Epithelial cell of esophagus (primary cell): ENCODE measurements at regions not wholly inside any gene's neighbourhood (a gene's known extent, or its start where the extent isn't known, plus 50 kb on each side); places are given as distances from the start of the nearest gene placed in this dataset.
"Not testable (repeated sequence)": the region's sequence is repeated elsewhere in the genome, so short reads cannot be mapped to it uniquely, and the experiment has no call there.

Experiments used
- DNase-seq: peaks from one replicate; pipeline ENCODE4 v3.0.0; 2010; ENCODE audit warnings: low read depth
- H3K4me3 ChIP-seq: 2 replicates; pipeline ENCODE4 v1.5.1; 2011; ENCODE audit warnings: mild to moderate bottlenecking, low read length, control low read depth
- CTCF ChIP-seq: IDR thresholded peaks from 2 replicates; pipeline ENCODE4 v1.5.1; 2011; ENCODE audit warnings: low read depth, mild to moderate bottlenecking, low read length, control low read depth, inconsistent platforms; ENCODE audit not compliant: insufficient read depth; ENCODE audit errors: missing control alignments

- peak; percentile 30 for DNase-seq
- TF ChIP-seq CTCF, result no peak
- no peak overlapping the region for H3K4me3 ChIP-seq
Measured at GRCh38 chr5:97276474-97277120, 93.5 kb upstream of the RIOK2 start.

GRCh38 chr5:97281257-97281656 lies 98.2 kb upstream of the RIOK2 start:
- H3K4me3 ChIP-seq, result no peak overlapping the region
- DNase-seq, result no peak
- no peak for TF ChIP-seq CTCF

- H3K4me3 ChIP-seq, result no peak overlapping the region
- TF ChIP-seq CTCF, result peak; percentile 44
- DNase-seq, result peak; percentile 37
Measured at GRCh38 chr5:97297063-97297703, 114.1 kb upstream of the RIOK2 start.

- H3K4me3 ChIP-seq, result no peak overlapping the region
- DNase-seq, result peak; percentile 4
- no peak for TF ChIP-seq CTCF
Measured at GRCh38 chr5:97297704-97298091, 114.7 kb upstream of the RIOK2 start.

- DNase-seq, H3K4me3 ChIP-seq: not testable (repeated sequence)
Measured at GRCh38 chr5:97301181-97301580, 118.1 kb upstream of the RIOK2 start.

GRCh38 chr5:97338729-97339128 lies 155.7 kb upstream of the RIOK2 start:
- no peak for TF ChIP-seq CTCF
- peak; percentile 3 for DNase-seq
- H3K4me3 ChIP-seq, result no peak overlapping the region

- no peak for DNase-seq
- TF ChIP-seq CTCF, result no peak
- H3K4me3 ChIP-seq, result no peak overlapping the region
Measured at GRCh38 chr5:97355775-97356174, 172.7 kb upstream of the RIOK2 start.
